H9 (cell line): ENCODE measurements at regions not wholly inside any gene's neighbourhood (a gene's known extent, or its start where the extent isn't known, plus 50 kb on each side); places are given as distances from the start of the nearest gene placed in this dataset.
"Not testable (repeated sequence)": the region's sequence is repeated elsewhere in the genome, so short reads cannot be mapped to it uniquely, and the experiment has no call there.

ENCODE experiments used
- DNase-seq: peaks from one replicate; pipeline ENCODE4 v3.0.0-alpha.2; 2017
- H2AFZ ChIP-seq: one replicate; pipeline ENCODE4 v1.6.1; 2013; ENCODE audit warnings: mild to moderate bottlenecking, low read length, control low read depth, moderate library complexity
- H2AK5ac ChIP-seq: 2 replicates; pipeline ENCODE4 v1.6.1; 2013; ENCODE audit warnings: low read length, control low read depth, mixed read lengths; ENCODE audit not compliant: insufficient read length
- H2BK120ac ChIP-seq: one replicate; pipeline ENCODE4 v1.6.1; 2013; ENCODE audit warnings: low read depth, mild to moderate bottlenecking, low read length, control low read depth, inconsistent platforms; ENCODE audit not compliant: poor library complexity, severe bottlenecking
- H2BK12ac ChIP-seq: 2 replicates; pipeline ENCODE4 v1.6.1; 2013; ENCODE audit warnings: low read length, control low read depth, mixed read lengths, low read depth; ENCODE audit not compliant: insufficient read length
- H2BK15ac ChIP-seq: 2 replicates; pipeline ENCODE4 v1.6.1; 2013; ENCODE audit warnings: low read depth, low read length, control low read depth
- H2BK20ac ChIP-seq: one replicate; pipeline ENCODE4 v1.6.1; 2013; ENCODE audit warnings: low read depth, mild to moderate bottlenecking, low read length, control low read depth, inconsistent platforms; ENCODE audit not compliant: poor library complexity, severe bottlenecking
- H2BK5ac ChIP-seq: 2 replicates; pipeline ENCODE4 v1.6.1; 2013; ENCODE audit warnings: low read length, control low read depth, mixed read lengths; ENCODE audit not compliant: insufficient read length
- H3K14ac ChIP-seq: 2 replicates; pipeline ENCODE4 v1.6.1; 2013; ENCODE audit warnings: low read length, control low read depth; ENCODE audit not compliant: insufficient read depth
- H3K18ac ChIP-seq: 2 replicates; pipeline ENCODE4 v1.6.1; 2013; ENCODE audit warnings: low read depth, mild to moderate bottlenecking, mixed read lengths, low read length, control low read depth; ENCODE audit not compliant: insufficient read length
- H3K23ac ChIP-seq: 2 replicates; pipeline ENCODE4 v1.6.1; 2013; ENCODE audit warnings: low read length, control low read depth, mixed read lengths, low read depth; ENCODE audit not compliant: insufficient read length
- H3K23me2 ChIP-seq: 2 replicates; pipeline ENCODE4 v1.6.1; 2013; ENCODE audit warnings: low read depth, mild to moderate bottlenecking, mixed read lengths, low read length, control low read depth; ENCODE audit not compliant: insufficient read length, poor library complexity, severe bottlenecking
- H3K27ac ChIP-seq: 2 replicates; pipeline ENCODE4 v1.5.1; 2013; ENCODE audit warnings: low read length, control low read depth, mixed read lengths, low read depth; ENCODE audit not compliant: insufficient read length
- H3K27me3 ChIP-seq: 2 replicates; pipeline ENCODE4 v1.6.1; 2013; ENCODE audit warnings: low read length, control low read depth, inconsistent platforms; ENCODE audit not compliant: insufficient read depth
- H3K4ac ChIP-seq: 2 replicates; pipeline ENCODE4 v1.6.1; 2013; ENCODE audit warnings: low read depth, mild to moderate bottlenecking, control low read depth, inconsistent platforms, low read length, moderate library complexity
- H3K4me1 ChIP-seq: 2 replicates; pipeline ENCODE4 v1.6.1; 2013; ENCODE audit warnings: low read length, control low read depth, inconsistent platforms; ENCODE audit not compliant: insufficient read depth
- H3K4me2 ChIP-seq: 2 replicates; pipeline ENCODE4 v1.6.1; 2013; ENCODE audit warnings: low read length, control low read depth, mixed read lengths; ENCODE audit not compliant: insufficient read length, insufficient read depth
- H3K56ac ChIP-seq: 2 replicates; pipeline ENCODE4 v1.6.1; 2013; ENCODE audit warnings: low read depth, mild to moderate bottlenecking, mixed read lengths, low read length, control low read depth; ENCODE audit not compliant: insufficient read length
- H3K79me1 ChIP-seq: 2 replicates; pipeline ENCODE4 v1.6.1; 2013; ENCODE audit warnings: low read depth, mild to moderate bottlenecking, moderate library complexity, low read length, control low read depth, inconsistent platforms; ENCODE audit not compliant: insufficient read depth, poor library complexity, severe bottlenecking
- H3K79me2 ChIP-seq: 2 replicates; pipeline ENCODE4 v1.6.1; 2013; ENCODE audit warnings: low read length, control low read depth, inconsistent platforms; ENCODE audit not compliant: insufficient read depth
- H3K9ac ChIP-seq: 2 replicates; pipeline ENCODE4 v1.6.1; 2013; ENCODE audit warnings: low read length, control low read depth, mixed read lengths; ENCODE audit not compliant: insufficient read length; ENCODE audit errors: extremely low read depth
- H3K9me3 ChIP-seq: one replicate; pipeline ENCODE4 v1.6.1; 2013; ENCODE audit warnings: low read depth, low read length, inconsistent platforms; ENCODE audit not compliant: control insufficient read depth
- H3T11ph ChIP-seq: one replicate; pipeline ENCODE4 v1.6.1; 2013; ENCODE audit warnings: mild to moderate bottlenecking, low read length, control low read depth, inconsistent platforms
- H4K20me1 ChIP-seq: one replicate; pipeline ENCODE4 v1.6.1; 2013; ENCODE audit not compliant: control insufficient read depth, insufficient read length, insufficient read depth
- H4K5ac ChIP-seq: 2 replicates; pipeline ENCODE4 v1.6.1; 2013; ENCODE audit warnings: low read depth, mild to moderate bottlenecking, mixed read lengths, low read length, control low read depth; ENCODE audit not compliant: insufficient read length
- H4K8ac ChIP-seq: replicated peaks from 2 replicates; pipeline ENCODE4 v1.6.1; 2013; ENCODE audit warnings: low read length, control low read depth, mixed read lengths, low read depth; ENCODE audit not compliant: insufficient read length
- H4K91ac ChIP-seq: 2 replicates; pipeline ENCODE4 v1.6.1; 2013; ENCODE audit warnings: low read depth, mild to moderate bottlenecking, moderate library complexity, mixed read lengths, low read length, control low read depth; ENCODE audit not compliant: insufficient read length
- H3K27ac Mint-ChIP-seq, 3 experiments: 2 replicates in 2 of 3; 3 replicates in 1 of 3; pipeline ENCODE4 v1.8.0; 2020 to 2021; ENCODE audit warnings: mixed read lengths in 3 of 3, mild to moderate bottlenecking in 1 of 3, moderate library complexity in 1 of 3
- H3K27me3 Mint-ChIP-seq: 2 replicates; pipeline ENCODE4 v1.8.0; 2021; ENCODE audit warnings: low read depth, mild to moderate bottlenecking, moderate library complexity, mixed read lengths
- H3K36me3 Mint-ChIP-seq, 3 experiments: 2 replicates in 2 of 3; 3 replicates in 1 of 3; pipeline ENCODE4 v1.8.0; 2020 to 2021; ENCODE audit warnings: low read depth in 3 of 3, mixed read lengths in 3 of 3; ENCODE audit not compliant: insufficient read depth in 1 of 3
- H3K4me1 Mint-ChIP-seq, 2 experiments: 2 replicates each; pipeline ENCODE4 v1.8.0; 2020; ENCODE audit warnings: mixed read lengths in 2 of 2
- H3K4me3 Mint-ChIP-seq, 2 experiments: 2 replicates in 1 of 2; 3 replicates in 1 of 2; pipeline ENCODE4 v1.8.0; 2020 to 2021; ENCODE audit warnings: mild to moderate bottlenecking in 2 of 2, mixed read lengths in 2 of 2, moderate library complexity in 1 of 2
- H3K9me3 Mint-ChIP-seq, 2 experiments: 2 replicates in 1 of 2; 3 replicates in 1 of 2; pipeline ENCODE4 v1.8.0; 2020; ENCODE audit warnings: mild to moderate bottlenecking in 2 of 2, mixed read lengths in 2 of 2, moderate library complexity in 1 of 2
- WGBS: extraction: QIAGEN DNeasy Blood & Tissue Kit; methylation state at CpG from one replicate; pipeline ENCODE4 v1.1.7; 2013; ENCODE audit warnings: missing lambda C conversion rate, low lambda C conversion rate, mixed read lengths; ENCODE audit not compliant: insufficient read length; ENCODE audit errors: extremely low coverage; 5-methylcytosine and 5-hydroxymethylcytosine counted together
- TF ChIP-seq, protein P1 (sequence below): fragments of 200-600 bp; sonication (generic); conservative IDR thresholded peaks from 3 replicates; pipeline ENCODE4 v1.8.0; 2021; ENCODE audit warnings: antibody characterized with exemption, mild to moderate bottlenecking

DNA sequence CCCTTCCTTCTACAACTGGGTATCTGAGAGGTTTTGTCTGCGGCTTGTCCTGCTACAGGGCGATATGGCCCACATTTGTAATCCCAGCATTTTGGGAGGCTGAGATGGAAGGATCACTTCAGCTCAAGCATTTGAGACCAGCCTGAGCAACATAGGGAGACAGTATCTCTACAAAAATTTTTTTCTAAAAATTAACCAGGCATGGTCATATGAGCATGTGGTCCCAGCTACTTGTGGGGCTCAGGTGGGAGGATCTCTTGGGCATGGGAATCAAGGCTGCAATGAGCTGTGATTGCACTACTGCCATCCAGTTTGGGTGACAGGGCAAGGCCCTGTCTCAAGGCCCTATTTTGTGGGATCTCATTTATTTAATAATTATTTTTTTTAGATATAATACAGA lies 420.6 kb upstream of the PABPC4L start:
- Histone ChIP-seq H2BK20ac (no peak overlapping the region), H3K4me2 (no peak overlapping the region), H3K4ac (no peak overlapping the region), H2AK5ac (no peak overlapping the region), H2BK15ac (no peak overlapping the region), H3K23ac (no peak overlapping the region), H3K14ac (no peak overlapping the region), H3K79me2 (no peaks in the 10 kb centered on the region), H3T11ph (no peak overlapping the region), H2AFZ (no peak overlapping the region), H3K23me2 (no peaks in the 10 kb centered on the region), H4K5ac (no peak overlapping the region), H3K9me3 (no peaks in the 10 kb centered on the region), H4K8ac (no peak overlapping the region), H3K27ac (no peak overlapping the region), H3K9ac (no peak overlapping the region), H4K91ac (no peak overlapping the region), H3K27me3 (no peaks in the 10 kb centered on the region), H3K79me1 (no peaks in the 10 kb centered on the region), H3K4me1 (peaks cover 8% of the 10 kb centered on the region), H3K18ac (no peak overlapping the region), H2BK12ac (no peak overlapping the region), H4K20me1 (no peaks in the 10 kb centered on the region), H3K56ac (no peak overlapping the region), H2BK120ac (no peak overlapping the region), H2BK5ac (no peak overlapping the region)
- Mint-ChIP-seq H3K4me3 (no peak overlapping the region), H3K27me3 (no peaks in the 10 kb centered on the region), H3K27ac (peak overlapping the region; percentile 81 to 95 (median 91); a peak in 6 of 7 replicates), H3K36me3 (peaks cover 0 to 8% (median 0%) of the 10 kb centered on the region in 3 experiments; a peak in 3 of 7 replicates), H3K9me3 (no peaks in the 10 kb centered on the region; a peak in 1 of 5 replicates), H3K4me1 (peaks cover 38 to 44% of the 10 kb centered on the region in 2 experiments)
- DNase-seq, result no peak
- TF ChIP-seq, protein P1, sequence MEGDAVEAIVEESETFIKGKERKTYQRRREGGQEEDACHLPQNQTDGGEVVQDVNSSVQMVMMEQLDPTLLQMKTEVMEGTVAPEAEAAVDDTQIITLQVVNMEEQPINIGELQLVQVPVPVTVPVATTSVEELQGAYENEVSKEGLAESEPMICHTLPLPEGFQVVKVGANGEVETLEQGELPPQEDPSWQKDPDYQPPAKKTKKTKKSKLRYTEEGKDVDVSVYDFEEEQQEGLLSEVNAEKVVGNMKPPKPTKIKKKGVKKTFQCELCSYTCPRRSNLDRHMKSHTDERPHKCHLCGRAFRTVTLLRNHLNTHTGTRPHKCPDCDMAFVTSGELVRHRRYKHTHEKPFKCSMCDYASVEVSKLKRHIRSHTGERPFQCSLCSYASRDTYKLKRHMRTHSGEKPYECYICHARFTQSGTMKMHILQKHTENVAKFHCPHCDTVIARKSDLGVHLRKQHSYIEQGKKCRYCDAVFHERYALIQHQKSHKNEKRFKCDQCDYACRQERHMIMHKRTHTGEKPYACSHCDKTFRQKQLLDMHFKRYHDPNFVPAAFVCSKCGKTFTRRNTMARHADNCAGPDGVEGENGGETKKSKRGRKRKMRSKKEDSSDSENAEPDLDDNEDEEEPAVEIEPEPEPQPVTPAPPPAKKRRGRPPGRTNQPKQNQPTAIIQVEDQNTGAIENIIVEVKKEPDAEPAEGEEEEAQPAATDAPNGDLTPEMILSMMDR, result no peak
- WGBS, result no CpG with 5 or more reads among the region's 2 CpGs

DNA sequence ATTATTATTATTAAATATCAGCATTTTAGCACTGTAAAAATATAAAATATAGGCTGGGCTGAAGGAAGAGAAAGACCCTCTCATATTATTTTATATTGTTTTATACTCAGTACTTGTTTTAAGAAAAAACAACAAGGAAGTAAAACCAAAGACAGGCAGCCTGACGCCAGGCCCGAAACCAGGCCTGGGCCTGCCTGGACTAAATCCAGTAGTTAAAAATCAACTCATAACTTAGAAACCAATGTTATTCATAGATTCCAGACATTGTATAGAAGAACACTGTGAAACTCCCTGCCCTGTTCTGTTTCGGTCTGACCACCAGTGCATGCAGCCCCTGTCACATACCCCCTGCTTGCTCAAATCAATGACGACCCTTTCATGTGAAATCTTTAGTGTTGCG lies 420.1 kb upstream of the PABPC4L start:
- not testable (repeated sequence) for H3T11ph ChIP-seq, H3K18ac ChIP-seq, H3K23ac ChIP-seq, H3K27me3 Mint-ChIP-seq, H2AK5ac ChIP-seq, H3K14ac ChIP-seq, H2BK15ac ChIP-seq, H2BK120ac ChIP-seq, H3K4me3 Mint-ChIP-seq, H4K5ac ChIP-seq, H4K91ac ChIP-seq, H3K4me2 ChIP-seq, DNase-seq, H2BK12ac ChIP-seq, H3K56ac ChIP-seq, H3K4me1 ChIP-seq, H3K27ac ChIP-seq, H3K79me1 ChIP-seq, H3K9me3 ChIP-seq, H3K79me2 ChIP-seq, H3K4ac ChIP-seq, H3K9me3 Mint-ChIP-seq, H3K9ac ChIP-seq, H3K36me3 Mint-ChIP-seq, H2BK20ac ChIP-seq, H4K8ac ChIP-seq, H2AFZ ChIP-seq, H3K27me3 ChIP-seq, H4K20me1 ChIP-seq, H2BK5ac ChIP-seq, H3K23me2 ChIP-seq
- peak overlapping the region; percentile 81 to 95 (median 91); a peak in 5 of 7 replicates for H3K27ac Mint-ChIP-seq
- WGBS, result no CpG with 5 or more reads among the region's 5 CpGs
- peaks cover 38 to 42% of the 10 kb centered on the region in 2 experiments for H3K4me1 Mint-ChIP-seq
